Choroid plexus epithelial cell (primary cell): ENCODE measurements at regions not wholly inside any gene's neighbourhood (a gene's known extent, or its start where the extent isn't known, plus 50 kb on each side); places are given as distances from the start of the nearest gene placed in this dataset.

Experiments used
- DNase-seq: peaks from one replicate; pipeline ENCODE4 v3.0.0-alpha.2; 2010; ENCODE audit warnings: low read depth
- H3K4me3 ChIP-seq: 2 replicates; pipeline ENCODE4 v1.5.1; 2011; ENCODE audit warnings: low read depth, mild to moderate bottlenecking, control low read depth, low read length, moderate library complexity
- CTCF ChIP-seq: conservative IDR thresholded peaks from 2 replicates; pipeline ENCODE4 v1.5.1; 2011; ENCODE audit warnings: low read depth, mild to moderate bottlenecking, control low read depth, inconsistent platforms, low read length, moderate library complexity

- no peak for TF ChIP-seq CTCF
- no peak overlapping the region for H3K4me3 ChIP-seq
- DNase-seq = no peak
Measured at GRCh38 chr7:41617987-41618386, 84.9 kb downstream of the INHBA start.

- H3K4me3 ChIP-seq = no peak overlapping the region
- DNase-seq = no peak
- TF ChIP-seq CTCF = no peak
Measured at GRCh38 chr7:41612798-41613197, 90.1 kb downstream of the INHBA start.

- no peak overlapping the region for H3K4me3 ChIP-seq
- no peak for DNase-seq
- TF ChIP-seq CTCF = no peak
Measured at GRCh38 chr7:41612386-41612785, 90.5 kb downstream of the INHBA start.

GRCh38 chr7:41608447-41608846 lies 94.4 kb downstream of the INHBA start:
- no peak overlapping the region for H3K4me3 ChIP-seq
- TF ChIP-seq CTCF = no peak
- DNase-seq = no peak

- TF ChIP-seq CTCF = no peak
- H3K4me3 ChIP-seq = no peak overlapping the region
- no peak for DNase-seq
Measured at GRCh38 chr7:41603985-41604384, 98.9 kb downstream of the INHBA start.

GRCh38 chr7:41599760-41600159 lies 103.1 kb downstream of the INHBA start:
- TF ChIP-seq CTCF = no peak
- no peak overlapping the region for H3K4me3 ChIP-seq
- no peak for DNase-seq

- no peak overlapping the region for H3K4me3 ChIP-seq
- TF ChIP-seq CTCF = no peak
- DNase-seq = no peak
Measured at GRCh38 chr7:41592794-41593193, 110.1 kb downstream of the INHBA start.
